Uterus (tissue), 2 donors: ENCODE measurements at regions not wholly inside any gene's neighbourhood (a gene's known extent, or its start where the extent isn't known, plus 50 kb on each side); places are given as distances from the start of the nearest gene placed in this dataset.

Experiments
- POLR2A ChIP-seq, 2 donors: fragments of 450-650 bp; IDR thresholded peaks; one replicate each; pipeline ENCODE4 v1.6.1; 2016; ENCODE audit warnings: antibody characterized with exemption in 2 of 2, mild to moderate bottlenecking in 1 of 2, moderate library complexity in 1 of 2
- TF ChIP-seq, protein P1 (sequence below), 4 experiments: fragments of 200-600 bp in 2 of 4; fragments of 450-650 bp in 2 of 4; sonication (generic) in 2 of 4; IDR thresholded peaks; one replicate each; pipeline ENCODE4 v1.5.1; 2016 to 2019; ENCODE audit warnings: antibody characterized with exemption in 4 of 4, mild to moderate bottlenecking in 2 of 4, moderate library complexity in 1 of 4

DNA sequence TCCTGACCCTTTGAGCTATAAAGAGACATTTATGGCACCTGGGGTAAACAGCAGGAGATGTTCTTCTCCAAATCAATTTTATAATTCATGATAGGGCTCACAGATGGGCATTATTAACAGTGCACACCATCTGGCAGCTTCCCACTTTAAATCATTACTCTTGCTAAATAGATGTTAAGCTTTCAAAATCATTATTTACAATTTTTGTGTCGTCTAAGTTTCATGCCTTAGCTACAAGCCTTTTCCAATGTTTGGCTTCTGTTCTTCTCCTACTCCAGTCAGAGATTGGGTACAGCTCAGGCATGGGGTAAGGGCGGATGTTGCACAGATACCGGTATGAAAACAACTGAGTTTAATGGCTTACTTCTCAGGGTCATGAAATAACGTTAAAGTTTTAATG lies 120.9 kb upstream of the PFN2 start:
- TF ChIP-seq, protein P1, sequence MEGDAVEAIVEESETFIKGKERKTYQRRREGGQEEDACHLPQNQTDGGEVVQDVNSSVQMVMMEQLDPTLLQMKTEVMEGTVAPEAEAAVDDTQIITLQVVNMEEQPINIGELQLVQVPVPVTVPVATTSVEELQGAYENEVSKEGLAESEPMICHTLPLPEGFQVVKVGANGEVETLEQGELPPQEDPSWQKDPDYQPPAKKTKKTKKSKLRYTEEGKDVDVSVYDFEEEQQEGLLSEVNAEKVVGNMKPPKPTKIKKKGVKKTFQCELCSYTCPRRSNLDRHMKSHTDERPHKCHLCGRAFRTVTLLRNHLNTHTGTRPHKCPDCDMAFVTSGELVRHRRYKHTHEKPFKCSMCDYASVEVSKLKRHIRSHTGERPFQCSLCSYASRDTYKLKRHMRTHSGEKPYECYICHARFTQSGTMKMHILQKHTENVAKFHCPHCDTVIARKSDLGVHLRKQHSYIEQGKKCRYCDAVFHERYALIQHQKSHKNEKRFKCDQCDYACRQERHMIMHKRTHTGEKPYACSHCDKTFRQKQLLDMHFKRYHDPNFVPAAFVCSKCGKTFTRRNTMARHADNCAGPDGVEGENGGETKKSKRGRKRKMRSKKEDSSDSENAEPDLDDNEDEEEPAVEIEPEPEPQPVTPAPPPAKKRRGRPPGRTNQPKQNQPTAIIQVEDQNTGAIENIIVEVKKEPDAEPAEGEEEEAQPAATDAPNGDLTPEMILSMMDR (IDR thresholded peaks at IDR 0.05) = no peak
- no peak for TF ChIP-seq POLR2A (IDR thresholded peaks at IDR 0.05)
